Left lung (tissue), 4 donors: ENCODE measurements at regions not wholly inside any gene's neighbourhood (a gene's known extent, or its start where the extent isn't known, plus 50 kb on each side); places are given as distances from the start of the nearest gene placed in this dataset.

Experiments used
- ATAC-seq: fragments of 200-7000 bp; cut with Tn5 transposase; one replicate; pipeline ENCODE4 v1.9.1; 2020; ENCODE audit warnings: moderate library complexity
- DNase-seq, 4 donors: peaks; one replicate each; pipeline ENCODE4 v3.0.0-alpha.2; 2013 to 2020
- H3K27ac ChIP-seq, 2 donors: fragments of 200-600 bp; sonication (generic) in 1 of 2; one replicate each; pipeline versions ENCODE4 v1.5.0 to v1.8.0; 2020 to 2021
- H3K27me3 ChIP-seq, 2 donors: fragments of 200-600 bp; sonication (generic) in 1 of 2; one replicate each; pipeline versions ENCODE4 v1.5.0 to v1.8.0; 2020 to 2021
- H3K36me3 ChIP-seq, 2 donors: fragments of 200-600 bp; sonication (generic) in 1 of 2; one replicate each; pipeline versions ENCODE4 v1.5.0 to v1.8.0; 2020 to 2021
- H3K4me1 ChIP-seq, 2 donors: fragments of 200-600 bp; one replicate each; pipeline ENCODE4 v1.8.0; 2021
- H3K4me3 ChIP-seq, 2 donors: fragments of 200-600 bp; sonication (generic) in 1 of 2; one replicate each; pipeline versions ENCODE4 v1.5.0 to v1.8.0; 2020 to 2021; ENCODE audit warnings: mild to moderate bottlenecking in 1 of 2
- H3K9me3 ChIP-seq, 2 donors: fragments of 200-600 bp; sonication (generic) in 1 of 2; one replicate each; pipeline versions ENCODE4 v1.5.0 to v1.8.0; 2020 to 2021
- CTCF ChIP-seq, 2 donors: fragments of 200-600 bp; sonication (generic) in 1 of 2; IDR thresholded peaks; one replicate each; pipeline versions ENCODE4 v1.5.0 to v1.8.0; 2021; ENCODE audit warnings: antibody characterized with exemption in 2 of 2
- intact Hi-C, 2 donors: fragments of 100-400 bp; cut with DNase I; formaldehyde crosslinking; loops; one replicate each; pipeline versions ENCODE4 v1.11.2 to v1.14.2; 2022
- donor health status: DM: no; HTN: yes; CAD: no.
- donor health status: DM: no; HTN: no; CAD: no.

GRCh38 chr10:11682267-11682683 is 59.9 kb upstream of the ECHDC3 start:
- DNase-seq: no peak
- intact Hi-C loops: no loop called here

GRCh38 chr10:11680496-11680895 is 61.7 kb upstream of the ECHDC3 start:
- H3K27me3 ChIP-seq: peaks cover 0 to 26% of the 10 kb centered on the region in 2 donors
- H3K4me1 ChIP-seq: peaks cover 3 to 14% of the 10 kb centered on the region in 2 donors
- no peaks in the 10 kb centered on the region for H3K9me3 ChIP-seq
- intact Hi-C loops: no loop called here
- no peak for DNase-seq
- H3K27ac ChIP-seq: no peak overlapping the region
- ATAC-seq: no peak
- no peak for TF ChIP-seq CTCF (IDR thresholded peaks at IDR 0.05)
- H3K4me3 ChIP-seq: no peak overlapping the region
- no peaks in the 10 kb centered on the region for H3K36me3 ChIP-seq

More at GRCh38 chr10:11682267-11682683, 59.9 kb upstream of the ECHDC3 start:
- Histone ChIP-seq H3K27me3 (peaks cover 0 to 23% of the 10 kb centered on the region in 2 donors), H3K4me1 (peaks cover 3 to 25% of the 10 kb centered on the region in 2 donors), H3K36me3 (no peaks in the 10 kb centered on the region), H3K4me3 (no peak overlapping the region), H3K27ac (no peak overlapping the region), H3K9me3 (no peaks in the 10 kb centered on the region)
- ATAC-seq: no peak
- TF ChIP-seq CTCF (IDR thresholded peaks at IDR 0.05): no peak

GRCh38 chr10:11679946-11680345 is 62.2 kb upstream of the ECHDC3 start:
- TF ChIP-seq CTCF (IDR thresholded peaks at IDR 0.05): no peak
- ATAC-seq (no peak), DNase-seq (no peak)
- intact Hi-C loops: no loop called here
- Histone ChIP-seq H3K9me3 (no peaks in the 10 kb centered on the region), H3K36me3 (no peaks in the 10 kb centered on the region), H3K27me3 (peaks cover 0 to 26% of the 10 kb centered on the region in 2 donors), H3K4me1 (peaks cover 2 to 8% of the 10 kb centered on the region in 2 donors), H3K4me3 (no peak overlapping the region), H3K27ac (no peak overlapping the region)

DNA sequence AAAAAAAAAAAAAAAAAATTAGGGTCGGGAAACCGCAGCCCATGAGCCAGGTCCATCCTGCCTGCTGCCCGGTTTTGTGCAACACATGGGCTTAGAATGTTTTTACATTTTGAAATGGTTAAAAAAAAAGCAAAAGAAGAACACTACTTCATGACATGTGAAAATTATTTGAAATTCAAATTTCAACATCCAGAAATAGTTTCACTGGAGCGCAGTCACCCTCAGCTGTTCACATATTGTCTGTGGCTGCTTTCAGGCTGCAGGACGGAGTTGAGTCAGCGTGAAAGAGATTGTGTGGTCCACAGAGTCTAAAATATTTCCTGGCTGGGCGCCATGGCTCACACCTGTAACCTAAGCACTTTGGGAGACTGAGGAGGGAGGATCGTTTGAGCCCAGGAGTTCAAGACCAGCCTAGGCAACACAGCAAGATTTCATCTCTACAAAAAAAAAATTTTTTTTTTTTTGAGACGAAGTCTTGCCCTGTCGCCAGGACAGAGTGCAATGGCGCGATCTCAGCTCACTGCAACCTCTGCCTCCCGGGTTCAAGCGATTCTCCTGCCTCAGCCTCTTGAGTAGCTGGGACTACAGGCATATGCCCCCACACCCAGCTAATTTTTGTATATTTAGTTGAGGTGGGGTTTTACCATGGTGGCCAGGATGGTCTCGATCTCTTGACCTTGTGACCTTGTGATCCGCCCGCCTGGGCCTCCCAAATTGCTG is 63.9 kb upstream of the ECHDC3 start:
- peaks cover 0 to 26% of the 10 kb centered on the region in 2 donors for H3K27me3 ChIP-seq
- ATAC-seq (peak; percentile 33), DNase-seq (no peak)
- intact Hi-C loops: no loop called here
- no peaks in the 10 kb centered on the region for H3K36me3 ChIP-seq
- TF ChIP-seq CTCF (IDR thresholded peaks at IDR 0.05): no peak
- H3K4me1 ChIP-seq: no peaks in the 10 kb centered on the region
- no peak overlapping the region for H3K4me3 ChIP-seq
- no peaks in the 10 kb centered on the region for H3K9me3 ChIP-seq
- no peak overlapping the region for H3K27ac ChIP-seq

DNA sequence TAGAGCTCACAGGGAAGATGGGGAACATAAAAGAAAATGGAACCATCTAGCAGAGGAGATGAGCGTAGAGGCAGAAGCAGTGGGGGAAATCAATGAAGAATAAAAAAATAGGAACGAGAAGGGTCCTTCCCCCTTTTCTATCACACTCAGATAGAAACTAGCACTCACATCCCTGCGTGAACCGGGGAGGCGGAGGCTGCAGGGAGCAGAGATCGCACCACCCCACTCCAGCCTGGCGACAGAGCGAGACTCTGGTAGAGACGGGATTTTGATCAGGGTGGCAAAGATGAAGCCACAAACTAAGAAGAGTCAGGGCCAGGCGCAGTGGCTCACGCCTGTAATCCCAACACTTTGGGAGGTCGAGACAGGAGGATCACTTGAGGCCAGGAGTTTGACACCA is 64.7 kb upstream of the ECHDC3 start:
- ATAC-seq (no peak), DNase-seq (no peak)
- intact Hi-C loops: no loop called here
- H3K36me3 ChIP-seq: no peaks in the 10 kb centered on the region
- peaks cover 0 to 26% of the 10 kb centered on the region in 2 donors for H3K27me3 ChIP-seq
- TF ChIP-seq CTCF (IDR thresholded peaks at IDR 0.05): no peak
- no peak overlapping the region for H3K4me3 ChIP-seq
- no peaks in the 10 kb centered on the region for H3K4me1 ChIP-seq
- H3K9me3 ChIP-seq: no peaks in the 10 kb centered on the region
- H3K27ac ChIP-seq: no peak overlapping the region
